ENCODE measurements at regions not wholly inside any gene's neighbourhood (a gene's known extent, or its start where the extent isn't known, plus 50 kb on each side); places are given as distances from the start of the nearest gene placed in this dataset.
A peak's percentile ranks its signal among the peaks of the same experiment; 100 is the strongest.

GRCh38 chrX:95330292-95330691, 1354.3 kb upstream of the DIAPH2 start:
- Mint-ChIP-seq H3K4me1 (ENCODE audit: low read depth) (no peaks in the 10 kb centered on the region), H3K27ac (no peak overlapping the region), H3K9me3 (no peaks in the 10 kb centered on the region; the same call in 1 of the 2 replicates), H3K36me3 (ENCODE audit: low read depth) (no peaks in the 10 kb centered on the region), H3K4me3 (no peak overlapping the region), H3K27me3 (ENCODE audit: insufficient read depth) (no peaks in the 10 kb centered on the region)
- no peak for DNase-seq
- no peak for TF ChIP-seq CTCF (IDR thresholded peaks at IDR 0.05)

DNA sequence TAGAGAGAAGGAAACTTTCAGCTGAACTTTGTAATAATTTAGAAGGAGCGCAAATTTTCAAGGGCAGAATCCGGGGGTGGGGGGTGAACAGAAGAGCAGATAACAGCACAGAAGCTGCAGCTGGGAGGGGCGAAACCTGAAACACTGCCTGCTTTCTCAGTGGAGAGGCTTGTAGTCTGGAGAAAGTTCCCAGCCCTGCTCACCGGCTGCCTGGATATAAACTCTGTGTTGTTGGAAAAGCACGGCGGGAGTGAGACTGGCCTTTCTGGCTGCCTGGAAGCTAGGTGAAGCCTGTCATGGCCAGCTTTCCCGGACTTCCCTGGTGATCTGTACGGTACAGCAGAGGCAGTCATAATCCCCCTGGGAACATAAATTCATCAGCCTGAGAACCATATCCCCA, 1352.1 kb upstream of the DIAPH2 start:
- Mint-ChIP-seq H3K9me3 (no peaks in the 10 kb centered on the region; the same call in 1 of the 2 replicates), H3K4me3 (no peak overlapping the region), H3K27ac (no peak overlapping the region), H3K4me1 (ENCODE audit: low read depth) (no peaks in the 10 kb centered on the region), H3K36me3 (ENCODE audit: low read depth) (no peaks in the 10 kb centered on the region), H3K27me3 (ENCODE audit: insufficient read depth) (no peaks in the 10 kb centered on the region)
- DNase-seq = no peak
- TF ChIP-seq CTCF (IDR thresholded peaks at IDR 0.05) = no peak

DNA sequence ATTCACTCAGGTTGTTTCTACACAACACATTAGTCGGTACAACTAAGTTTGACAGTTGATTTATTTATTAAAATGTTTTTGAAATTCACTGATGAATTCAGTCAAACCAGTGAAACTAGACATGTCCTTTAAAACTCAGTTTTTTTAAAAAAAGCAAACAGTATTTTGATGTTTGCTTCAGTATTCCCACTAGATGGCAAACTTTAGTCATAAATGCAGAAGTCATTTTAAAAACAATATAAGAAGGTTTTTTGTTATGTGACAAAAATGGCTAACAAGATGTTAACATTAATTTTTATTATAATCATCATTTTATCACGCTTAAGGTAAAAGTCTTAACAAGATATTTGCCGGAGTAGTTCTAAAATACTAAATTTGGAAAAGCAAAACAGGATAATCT, 1337.8 kb upstream of the DIAPH2 start:
- no peak for DNase-seq

DNA sequence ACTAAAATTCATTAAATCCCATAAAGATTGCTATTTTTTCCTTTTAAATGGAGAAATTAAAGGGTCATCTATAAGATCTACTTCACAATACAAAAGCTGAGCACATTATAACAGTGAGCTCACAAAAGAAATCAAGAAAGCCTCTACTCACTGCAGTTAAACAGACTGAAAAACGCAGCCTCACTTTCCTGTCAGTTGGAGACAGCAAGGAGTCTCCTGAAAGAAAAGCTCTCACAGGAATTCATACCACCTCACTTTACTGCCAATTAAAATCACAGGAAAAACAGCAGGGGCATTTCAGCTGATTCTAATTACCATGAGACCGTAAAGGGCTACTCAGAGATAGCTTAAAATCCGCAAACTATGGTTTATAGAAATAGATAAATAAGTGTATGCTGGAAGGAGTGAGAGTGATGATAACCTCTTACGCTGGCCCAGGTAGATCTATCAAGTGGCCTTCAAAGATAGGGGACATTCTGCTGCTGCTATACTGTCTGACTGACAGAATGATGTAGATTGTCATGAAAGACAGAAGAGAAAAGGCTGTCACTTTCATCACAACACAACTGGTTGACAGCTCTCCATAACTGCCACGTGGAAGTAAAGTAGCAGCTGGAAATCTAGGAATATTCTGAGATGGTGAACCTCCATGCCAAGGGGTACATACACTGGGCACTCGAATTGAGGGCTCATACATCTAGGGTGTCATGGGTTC, 1333.7 kb upstream of the DIAPH2 start:
- Mint-ChIP-seq H3K27me3 (ENCODE audit: insufficient read depth) (no peaks in the 10 kb centered on the region), H3K27ac (no peak overlapping the region), H3K36me3 (ENCODE audit: low read depth) (no peaks in the 10 kb centered on the region), H3K4me3 (no peak overlapping the region), H3K4me1 (ENCODE audit: low read depth) (no peaks in the 10 kb centered on the region), H3K9me3 (no peaks in the 10 kb centered on the region)
- TF ChIP-seq CTCF (IDR thresholded peaks at IDR 0.05) = no peak
- no peak for DNase-seq

More for the DNA sequence above, 1337.8 kb upstream of the DIAPH2 start:
- Mint-ChIP-seq H3K4me3 (no peak overlapping the region), H3K27ac (no peak overlapping the region), H3K36me3 (ENCODE audit: low read depth) (no peaks in the 10 kb centered on the region), H3K27me3 (ENCODE audit: insufficient read depth) (no peaks in the 10 kb centered on the region), H3K9me3 (no peaks in the 10 kb centered on the region), H3K4me1 (ENCODE audit: low read depth) (no peaks in the 10 kb centered on the region)
- peak; percentile 57 for TF ChIP-seq CTCF (IDR thresholded peaks at IDR 0.05)

DNA sequence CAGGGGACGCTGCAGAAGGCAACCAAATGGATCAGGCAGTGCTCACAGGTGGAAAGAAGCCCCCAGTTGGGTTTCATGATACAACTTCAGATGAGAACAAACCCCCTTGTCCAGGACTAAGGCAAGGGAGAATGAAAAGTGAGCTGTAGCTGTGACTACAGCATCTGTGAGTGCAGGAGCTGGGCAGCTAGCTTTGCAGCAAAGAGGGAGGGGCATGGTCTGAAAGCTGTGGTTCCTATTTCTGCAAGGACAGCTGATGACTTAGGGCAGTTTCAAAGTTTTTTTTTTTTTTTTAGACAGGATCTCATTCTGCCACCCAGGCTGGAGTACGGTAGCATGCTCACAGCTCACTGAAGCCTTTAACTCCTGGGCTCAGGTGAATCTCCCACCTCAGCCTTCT, 1317.4 kb upstream of the DIAPH2 start:
- H3K27ac Mint-ChIP-seq = no peak overlapping the region
- no peak overlapping the region for H3K4me3 Mint-ChIP-seq
- DNase-seq = no peak
- no peak for TF ChIP-seq CTCF (IDR thresholded peaks at IDR 0.05)
- peaks cover 4% of the 10 kb centered on the region for H3K9me3 Mint-ChIP-seq
- H3K27me3 Mint-ChIP-seq (ENCODE audit: insufficient read depth) = no peaks in the 10 kb centered on the region
- no peaks in the 10 kb centered on the region for H3K36me3 Mint-ChIP-seq (ENCODE audit: low read depth)
- H3K4me1 Mint-ChIP-seq (ENCODE audit: low read depth) = no peaks in the 10 kb centered on the region
